Upper lobe of left lung (tissue), 6 donors: ENCODE measurements at regions not wholly inside any gene's neighbourhood (a gene's known extent, or its start where the extent isn't known, plus 50 kb on each side); places are given as distances from the start of the nearest gene placed in this dataset.

Source experiments
- ATAC-seq, 2 donors: fragments of 200-7000 bp; cut with Tn5 transposase; one replicate each; pipeline ENCODE4 v1.9.1; 2022; ENCODE audit warnings: mild to moderate bottlenecking in 2 of 2, moderate library complexity in 2 of 2; ENCODE audit not compliant: low FRiP score in 2 of 2
- DNase-seq, 2 donors: peaks; one replicate each; pipeline ENCODE4 v3.0.0-alpha.2; 2019 to 2020
- H3K27ac ChIP-seq, 4 donors: fragments of 200-600 bp; sonication (generic); one replicate each; pipeline ENCODE4 v1.5.1; 2016 to 2019
- H3K27me3 ChIP-seq, 4 donors: fragments of 200-600 bp; sonication (generic); one replicate each; pipeline ENCODE4 v1.5.1; 2017 to 2019
- H3K36me3 ChIP-seq, 4 donors: fragments of 200-600 bp; sonication (generic); one replicate each; pipeline ENCODE4 v1.5.1; 2016 to 2019
- H3K4me1 ChIP-seq, 4 donors: fragments of 200-600 bp; sonication (generic); one replicate each; pipeline ENCODE4 v1.5.1; 2018 to 2019
- H3K4me3 ChIP-seq, 4 donors: fragments of 200-600 bp; sonication (generic); one replicate each; pipeline ENCODE4 v1.5.1; 2017 to 2019; ENCODE audit warnings: mild to moderate bottlenecking in 2 of 4, moderate library complexity in 1 of 4
- H3K9me3 ChIP-seq, 4 donors: fragments of 200-600 bp; sonication (generic); one replicate each; pipeline ENCODE4 v1.5.1; 2018 to 2019
- CTCF ChIP-seq, 6 experiments: fragments of 450-650 bp in 4 of 6; fragments of 200-600 bp in 2 of 6; sonication (generic) in 2 of 6; IDR thresholded peaks; one replicate each; pipeline ENCODE4 v1.5.1; 2016 to 2019; ENCODE audit warnings: antibody characterized with exemption in 6 of 6
- EP300 ChIP-seq, 4 donors: sonication (generic); formaldehyde crosslinking; IDR thresholded peaks; one replicate each; pipeline ENCODE4 v1.5.1; 2017; ENCODE audit warnings: antibody characterized with exemption in 4 of 4, control low read depth in 2 of 4
- POLR2A ChIP-seq, 4 donors: fragments of 450-650 bp; IDR thresholded peaks; one replicate each; pipeline ENCODE4 v1.5.1; 2016 to 2017; ENCODE audit warnings: antibody characterized with exemption in 4 of 4, mild to moderate bottlenecking in 2 of 4
- POLR2AphosphoS5 ChIP-seq, 2 donors: sonication (generic); formaldehyde crosslinking; IDR thresholded peaks; one replicate each; pipeline ENCODE4 v1.5.1; 2017; ENCODE audit warnings: antibody characterized with exemption in 2 of 2
- WGBS, 2 donors: methylation state at CpG; one replicate each; pipeline ENCODE4 v1.1.5; 2017 to 2018; 5-methylcytosine and 5-hydroxymethylcytosine counted together
- donor health status: DM: no; HTN: no; CAD: no; lungs with moderate emphysema.
- donor health status: DM: no; HTN: yes; CAD: no; lungs with severe emphysema.

- no peaks in the 10 kb centered on the region for H3K36me3 ChIP-seq
- H3K27ac ChIP-seq, result no peak overlapping the region
- no peaks in the 10 kb centered on the region for H3K27me3 ChIP-seq
- no peak for TF ChIP-seq POLR2AphosphoS5 (IDR thresholded peaks at IDR 0.05)
- TF ChIP-seq POLR2A (IDR thresholded peaks at IDR 0.05), result no peak
- TF ChIP-seq EP300 (IDR thresholded peaks at IDR 0.05), result no peak
- TF ChIP-seq CTCF (IDR thresholded peaks at IDR 0.05), result no peak
- DNase-seq, result no peak
- no peaks in the 10 kb centered on the region for H3K4me1 ChIP-seq
- 73 to 77% methylated on average over 3 of the region's 3 CpGs for WGBS, 2 donors
- no peak for ATAC-seq
- no peaks in the 10 kb centered on the region for H3K9me3 ChIP-seq
- no peak overlapping the region for H3K4me3 ChIP-seq
These were observed 212.5 kb upstream of the XYLT1 start for GRCh38 chr16:17683281-17683680.

GRCh38 chr16:17676171-17676570 lies 205.4 kb upstream of the XYLT1 start:
- no peak for DNase-seq
- 96 to 98% methylated on average over 3 of the region's 3 CpGs for WGBS, 2 donors
- H3K4me3 ChIP-seq, result no peak overlapping the region
- no peaks in the 10 kb centered on the region for H3K4me1 ChIP-seq
- no peak overlapping the region for H3K27ac ChIP-seq
- no peaks in the 10 kb centered on the region for H3K27me3 ChIP-seq
- TF ChIP-seq CTCF (IDR thresholded peaks at IDR 0.05) (no peak), POLR2A (IDR thresholded peaks at IDR 0.05) (no peak), EP300 (IDR thresholded peaks at IDR 0.05) (no peak), POLR2AphosphoS5 (IDR thresholded peaks at IDR 0.05) (no peak)
- ATAC-seq, result no peak
- H3K36me3 ChIP-seq, result no peaks in the 10 kb centered on the region
- H3K9me3 ChIP-seq, result no peaks in the 10 kb centered on the region

GRCh38 chr16:17668386-17668785 lies 197.6 kb upstream of the XYLT1 start:
- DNase-seq, result no peak
- Histone ChIP-seq H3K4me1 (no peaks in the 10 kb centered on the region), H3K27ac (no peak overlapping the region), H3K4me3 (no peak overlapping the region), H3K36me3 (no peaks in the 10 kb centered on the region), H3K9me3 (no peaks in the 10 kb centered on the region), H3K27me3 (no peaks in the 10 kb centered on the region)
- WGBS, 2 donors, result 74 to 78% methylated on average over 3 of the region's 3 CpGs
- no peak for TF ChIP-seq POLR2AphosphoS5 (IDR thresholded peaks at IDR 0.05)
- no peak for TF ChIP-seq POLR2A (IDR thresholded peaks at IDR 0.05)
- TF ChIP-seq CTCF (IDR thresholded peaks at IDR 0.05), result no peak
- TF ChIP-seq EP300 (IDR thresholded peaks at IDR 0.05), result no peak
- ATAC-seq, result no peak

- H3K9me3 ChIP-seq, result no peaks in the 10 kb centered on the region
- no peak for DNase-seq
- TF ChIP-seq POLR2A (IDR thresholded peaks at IDR 0.05) (no peak), EP300 (IDR thresholded peaks at IDR 0.05) (no peak), POLR2AphosphoS5 (IDR thresholded peaks at IDR 0.05) (no peak), CTCF (IDR thresholded peaks at IDR 0.05) (no peak)
- ATAC-seq, result no peak
- no peaks in the 10 kb centered on the region for H3K27me3 ChIP-seq
- 63 to 88% methylated on average over 3 of the region's 3 CpGs for WGBS, 2 donors
- H3K4me1 ChIP-seq, result no peaks in the 10 kb centered on the region
- H3K27ac ChIP-seq, result no peak overlapping the region
- H3K36me3 ChIP-seq, result no peaks in the 10 kb centered on the region
- no peak overlapping the region for H3K4me3 ChIP-seq
These were observed 195.5 kb upstream of the XYLT1 start for GRCh38 chr16:17666293-17666692.

GRCh38 chr16:17658881-17659280 lies 188.1 kb upstream of the XYLT1 start:
- no peaks in the 10 kb centered on the region for H3K9me3 ChIP-seq
- no peaks in the 10 kb centered on the region for H3K4me1 ChIP-seq
- H3K27ac ChIP-seq, result no peak overlapping the region
- DNase-seq (no peak), ATAC-seq (no peak)
- 57 to 71% methylated on average over 3 of the region's 3 CpGs for WGBS, 2 donors
- H3K27me3 ChIP-seq, result no peaks in the 10 kb centered on the region
- no peak overlapping the region for H3K4me3 ChIP-seq
- no peaks in the 10 kb centered on the region for H3K36me3 ChIP-seq
- TF ChIP-seq POLR2A (IDR thresholded peaks at IDR 0.05) (no peak), CTCF (IDR thresholded peaks at IDR 0.05) (no peak), EP300 (IDR thresholded peaks at IDR 0.05) (no peak), POLR2AphosphoS5 (IDR thresholded peaks at IDR 0.05) (no peak)
